ENCODE measurements at regions not wholly inside any gene's neighbourhood (a gene's known extent, or its start where the extent isn't known, plus 50 kb on each side); places are given as distances from the start of the nearest gene placed in this dataset.

DNA sequence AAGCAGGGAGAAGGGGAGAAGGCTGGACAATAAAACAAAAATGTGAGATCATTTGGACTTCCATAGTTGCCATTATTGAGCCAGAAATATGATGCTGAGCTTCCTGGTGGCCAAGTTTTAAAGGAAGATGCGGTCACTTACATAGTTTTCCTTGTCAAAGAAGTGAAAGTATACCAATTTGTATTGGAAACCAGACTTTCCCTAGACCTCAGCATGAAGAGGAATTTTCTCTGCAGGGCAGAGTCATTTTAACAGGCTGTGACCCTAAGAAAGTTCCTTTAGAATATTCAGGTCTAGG, 111.0 kb downstream of the GATA6 start:
- peaks cover 0 to 3% of the 10 kb centered on the region in 2 donors for H3K4me1 ChIP-seq
- in situ Hi-C loops (cut with MboI; ENCODE audit: low sequenced_read_pairs in 4 of 4): no loop called here
- intact Hi-C loops (cut with DNase I; ENCODE audit: low total_unique reads): no loop called here

GRCh38 chr18:22279741-22280452, 110.5 kb downstream of the GATA6 start:
- intact Hi-C loops (cut with DNase I; ENCODE audit: low total_unique reads): loop anchor here (10.0 kb wide), 1 partner anchor 65 kb away; no protein-coding TSS in a partner anchor
- Histone ChIP-seq H3K4me1 (no peaks in the 10 kb centered on the region), H3K27me3 (no peaks in the 10 kb centered on the region), H3K9me3 (no peaks in the 10 kb centered on the region), H3K27ac (no peak overlapping the region), H3K4me3 (no peak overlapping the region), H3K36me3 (no peaks in the 10 kb centered on the region)
- TF ChIP-seq, protein P1, sequence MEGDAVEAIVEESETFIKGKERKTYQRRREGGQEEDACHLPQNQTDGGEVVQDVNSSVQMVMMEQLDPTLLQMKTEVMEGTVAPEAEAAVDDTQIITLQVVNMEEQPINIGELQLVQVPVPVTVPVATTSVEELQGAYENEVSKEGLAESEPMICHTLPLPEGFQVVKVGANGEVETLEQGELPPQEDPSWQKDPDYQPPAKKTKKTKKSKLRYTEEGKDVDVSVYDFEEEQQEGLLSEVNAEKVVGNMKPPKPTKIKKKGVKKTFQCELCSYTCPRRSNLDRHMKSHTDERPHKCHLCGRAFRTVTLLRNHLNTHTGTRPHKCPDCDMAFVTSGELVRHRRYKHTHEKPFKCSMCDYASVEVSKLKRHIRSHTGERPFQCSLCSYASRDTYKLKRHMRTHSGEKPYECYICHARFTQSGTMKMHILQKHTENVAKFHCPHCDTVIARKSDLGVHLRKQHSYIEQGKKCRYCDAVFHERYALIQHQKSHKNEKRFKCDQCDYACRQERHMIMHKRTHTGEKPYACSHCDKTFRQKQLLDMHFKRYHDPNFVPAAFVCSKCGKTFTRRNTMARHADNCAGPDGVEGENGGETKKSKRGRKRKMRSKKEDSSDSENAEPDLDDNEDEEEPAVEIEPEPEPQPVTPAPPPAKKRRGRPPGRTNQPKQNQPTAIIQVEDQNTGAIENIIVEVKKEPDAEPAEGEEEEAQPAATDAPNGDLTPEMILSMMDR (IDR thresholded peaks at IDR 0.05 in 4 of 5, conservative IDR thresholded peaks at IDR 0.05 in 1 of 5): no peak
- TF ChIP-seq POLR2A (IDR thresholded peaks at IDR 0.05): no peak
- in situ Hi-C loops (cut with MboI; ENCODE audit: low sequenced_read_pairs in 4 of 4): loop anchor here in 1 of 4 donors (10.0 kb wide), 1 partner anchor 65 kb away; no protein-coding TSS in a partner anchor
- DNase-seq (no peak), ATAC-seq (no peak)

More for the DNA sequence above, 111.0 kb downstream of the GATA6 start:
- H3K4me3 ChIP-seq: no peak overlapping the region
- ATAC-seq (no peak), DNase-seq (no peak)
- no peaks in the 10 kb centered on the region for H3K9me3 ChIP-seq
- TF ChIP-seq, protein P1 (IDR thresholded peaks at IDR 0.05 in 4 of 5, conservative IDR thresholded peaks at IDR 0.05 in 1 of 5): no peak
- no peak for TF ChIP-seq POLR2A (IDR thresholded peaks at IDR 0.05)
- H3K27ac ChIP-seq: no peak overlapping the region
- H3K36me3 ChIP-seq: no peaks in the 10 kb centered on the region
- no peaks in the 10 kb centered on the region for H3K27me3 ChIP-seq

DNA sequence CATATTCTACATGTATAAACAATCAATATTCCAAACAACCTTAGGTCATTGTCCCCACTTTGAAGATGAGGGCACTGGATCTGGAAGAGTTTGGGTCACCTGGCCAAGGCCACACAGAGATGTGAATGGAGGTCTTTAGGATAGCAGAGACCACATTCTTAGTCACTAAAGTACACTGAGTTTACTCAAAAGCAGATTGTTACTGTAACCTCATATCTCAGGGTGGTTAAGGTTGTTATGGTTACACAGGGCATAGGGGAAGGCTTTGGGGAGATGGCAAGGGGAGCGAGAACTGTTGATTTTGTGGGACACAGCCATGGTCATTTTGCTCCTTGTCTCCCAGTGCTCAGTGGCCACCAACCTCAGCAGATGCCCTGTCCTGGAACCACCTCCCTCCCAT, 109.4 kb downstream of the GATA6 start:
- in situ Hi-C loops (cut with MboI; ENCODE audit: low sequenced_read_pairs in 4 of 4): loop anchor here in 1 of 4 donors (10.0 kb wide), 1 partner anchor 64 kb away; no protein-coding TSS in a partner anchor
- DNase-seq: no peak

GRCh38 chr18:22277758-22278157, 108.4 kb downstream of the GATA6 start:
- intact Hi-C loops (cut with DNase I; ENCODE audit: low total_unique reads): loop anchor here (10.0 kb wide), 1 partner anchor 67 kb away; no protein-coding TSS in a partner anchor
- in situ Hi-C loops (cut with MboI; ENCODE audit: low sequenced_read_pairs in 4 of 4): loop anchor here in 1 of 4 donors (10.0 kb wide), 1 partner anchor 63 kb away; no protein-coding TSS in a partner anchor

More for the DNA sequence above, 109.4 kb downstream of the GATA6 start:
- Histone ChIP-seq H3K36me3 (no peaks in the 10 kb centered on the region), H3K4me3 (no peak overlapping the region), H3K27me3 (no peaks in the 10 kb centered on the region), H3K27ac (no peak overlapping the region), H3K9me3 (no peaks in the 10 kb centered on the region), H3K4me1 (no peaks in the 10 kb centered on the region)
- ATAC-seq: no peak
- no peak for TF ChIP-seq POLR2A (IDR thresholded peaks at IDR 0.05)
- TF ChIP-seq, protein P1 (IDR thresholded peaks at IDR 0.05 in 4 of 5, conservative IDR thresholded peaks at IDR 0.05 in 1 of 5): no peak
- intact Hi-C loops (cut with DNase I; ENCODE audit: low total_unique reads): loop anchor here (10.0 kb wide), 1 partner anchor 66 kb away; no protein-coding TSS in a partner anchor

More at GRCh38 chr18:22277758-22278157, 108.4 kb downstream of the GATA6 start:
- Histone ChIP-seq H3K4me1 (no peaks in the 10 kb centered on the region), H3K27ac (no peak overlapping the region), H3K4me3 (no peak overlapping the region), H3K36me3 (no peaks in the 10 kb centered on the region), H3K9me3 (no peaks in the 10 kb centered on the region), H3K27me3 (no peaks in the 10 kb centered on the region)
- TF ChIP-seq, protein P1 (IDR thresholded peaks at IDR 0.05 in 4 of 5, conservative IDR thresholded peaks at IDR 0.05 in 1 of 5): no peak
- DNase-seq: no peak
- no peak for ATAC-seq
